OCI-LY7 (cell line): ENCODE measurements at regions not wholly inside any gene's neighbourhood (a gene's known extent, or its start where the extent isn't known, plus 50 kb on each side); places are given as distances from the start of the nearest gene placed in this dataset.

Source experiments
- CTCF ChIP-seq: fragments of 200-600 bp; sonication (generic); conservative IDR thresholded peaks from 2 replicates; pipeline ENCODE4 v1.5.1; 2014; ENCODE audit warnings: mild to moderate bottlenecking, antibody characterized with exemption, low read length, moderate library complexity, mixed read lengths
- EZH2phosphoT487 ChIP-seq: fragments of 200-600 bp; sonication (generic); IDR thresholded peaks from 2 replicates; pipeline ENCODE4 v1.6.1; 2018; ENCODE audit warnings: low read depth, borderline replicate concordance, mild to moderate bottlenecking, mixed run types, antibody characterized with exemption, low read length, moderate library complexity, mixed read lengths

- TF ChIP-seq CTCF (no peak), EZH2phosphoT487 (no peak)
Observed at GRCh38 chrX:45479196-45479834, 278.6 kb upstream of the DIPK2B start.
